ENCODE measurements at regions not wholly inside any gene's neighbourhood (a gene's known extent, or its start where the extent isn't known, plus 50 kb on each side); places are given as distances from the start of the nearest gene placed in this dataset.
"Not testable (repeated sequence)": the region's sequence is repeated elsewhere in the genome, so short reads cannot be mapped to it uniquely, and the experiment has no call there.

DNA sequence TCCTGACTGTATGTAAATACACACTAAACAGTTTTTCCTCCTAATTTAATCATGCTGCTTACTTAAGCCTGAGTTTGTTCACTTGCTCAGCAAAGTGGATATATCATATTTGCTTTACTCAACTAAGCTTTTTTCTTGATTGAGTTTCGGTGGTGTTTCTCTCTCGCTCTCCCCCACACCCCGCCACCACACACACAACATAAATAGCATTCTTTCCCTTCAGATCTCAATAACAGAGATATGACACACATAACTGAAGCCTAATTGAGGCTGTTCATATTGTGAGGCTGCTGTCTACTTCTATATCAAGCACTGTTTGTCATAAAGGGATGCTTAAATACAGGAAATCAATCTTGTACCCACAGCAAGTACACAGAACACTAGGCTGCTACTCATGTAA is 364.9 kb downstream of the FAT3 start:
- Histone ChIP-seq H3K4me1 (ENCODE audit: control insufficient read depth, insufficient read depth, low read length, unreplicated experiment) (no peaks in the 10 kb centered on the region), H3K27ac (ENCODE audit: low read depth, low read length) (no peak overlapping the region), H3K4me3 (ENCODE audit: low read depth, low read length) (no peak overlapping the region), H3K36me3 (ENCODE audit: insufficient read depth, low read length) (no peaks in the 10 kb centered on the region), H2AFZ (ENCODE audit: low read length, unreplicated experiment) (no peak overlapping the region), H3K79me2 (ENCODE audit: control insufficient read depth, insufficient read depth, low read length, unreplicated experiment) (no peaks in the 10 kb centered on the region), H3K27me3 (ENCODE audit: insufficient read depth, low read length) (no peaks in the 10 kb centered on the region)

DNA sequence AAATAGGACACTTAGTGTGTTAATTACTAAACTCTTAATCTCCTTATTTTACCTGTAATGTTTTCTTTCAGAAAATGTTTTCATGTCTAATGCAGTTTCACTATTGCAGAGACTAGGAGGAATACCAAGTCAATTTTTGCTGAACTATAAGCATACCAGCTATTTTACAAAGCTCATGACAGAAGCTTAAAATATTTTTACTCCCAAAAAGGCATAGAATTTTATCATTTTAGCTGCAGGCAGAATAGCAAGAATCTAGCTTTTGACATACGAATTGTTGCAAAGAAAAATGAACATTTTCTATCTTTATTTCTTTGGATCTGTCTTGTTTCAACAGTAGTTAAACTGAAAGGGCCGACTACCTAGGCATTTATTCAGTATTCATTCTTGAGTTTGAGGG is 366.9 kb downstream of the FAT3 start:
- H2AFZ ChIP-seq (ENCODE audit: low read length, unreplicated experiment) = no peak overlapping the region
- H3K27ac ChIP-seq (ENCODE audit: low read depth, low read length) = no peak overlapping the region
- H3K36me3 ChIP-seq (ENCODE audit: insufficient read depth, low read length) = no peaks in the 10 kb centered on the region
- H3K4me3 ChIP-seq (ENCODE audit: low read depth, low read length) = no peak overlapping the region
- no peaks in the 10 kb centered on the region for H3K27me3 ChIP-seq (ENCODE audit: insufficient read depth, low read length)
- no peaks in the 10 kb centered on the region for H3K79me2 ChIP-seq (ENCODE audit: control insufficient read depth, insufficient read depth, low read length, unreplicated experiment)
- H3K4me1 ChIP-seq (ENCODE audit: control insufficient read depth, insufficient read depth, low read length, unreplicated experiment) = no peaks in the 10 kb centered on the region

DNA sequence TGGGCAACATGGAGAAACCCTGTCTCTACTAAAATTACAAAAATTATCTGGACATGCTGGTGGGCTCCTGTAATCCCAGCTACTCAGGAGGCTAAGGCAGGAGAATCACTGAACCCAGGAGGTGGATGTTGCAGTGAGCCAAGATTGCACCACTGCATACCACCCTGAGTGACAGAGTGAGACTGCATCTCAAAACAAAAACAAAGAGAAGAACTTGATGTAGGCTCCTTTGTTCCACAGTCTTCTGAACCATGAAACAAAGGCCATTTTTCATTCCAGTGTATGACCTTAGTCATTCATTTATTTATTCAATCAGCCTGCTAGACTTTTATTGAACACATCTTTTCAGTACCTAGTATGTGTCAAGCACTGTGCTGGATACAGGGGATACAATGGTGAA is 369.6 kb downstream of the FAT3 start:
- no peaks in the 10 kb centered on the region for H3K27me3 ChIP-seq (ENCODE audit: insufficient read depth, low read length)
- H3K79me2 ChIP-seq (ENCODE audit: control insufficient read depth, insufficient read depth, low read length, unreplicated experiment) = no peaks in the 10 kb centered on the region
- H3K27ac ChIP-seq (ENCODE audit: low read depth, low read length) = no peak overlapping the region
- H3K36me3 ChIP-seq (ENCODE audit: insufficient read depth, low read length) = no peaks in the 10 kb centered on the region
- no peaks in the 10 kb centered on the region for H3K4me1 ChIP-seq (ENCODE audit: control insufficient read depth, insufficient read depth, low read length, unreplicated experiment)
- no peak overlapping the region for H3K4me3 ChIP-seq (ENCODE audit: low read depth, low read length)
- H2AFZ ChIP-seq (ENCODE audit: low read length, unreplicated experiment) = no peak overlapping the region

DNA sequence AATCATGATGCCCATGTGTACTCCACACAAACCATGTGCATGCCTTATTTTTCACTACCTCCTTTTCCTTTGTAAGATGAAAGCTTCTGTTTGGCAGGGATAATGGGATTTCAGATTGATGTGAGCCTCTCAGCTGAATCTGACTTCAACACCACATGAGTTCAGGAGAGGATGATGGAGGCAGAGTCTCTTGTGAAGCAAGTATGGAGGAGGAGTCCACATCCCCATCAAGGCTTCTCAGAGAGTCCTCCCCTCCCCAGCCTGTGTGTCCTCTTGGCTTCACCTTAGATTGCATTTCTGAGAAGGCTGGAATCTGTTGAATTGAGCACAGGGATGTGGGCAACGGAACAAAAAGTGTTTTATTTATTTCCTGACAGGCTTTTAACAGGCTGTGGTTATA is 370.4 kb downstream of the FAT3 start:
- no peaks in the 10 kb centered on the region for H3K27me3 ChIP-seq (ENCODE audit: insufficient read depth, low read length)
- H3K36me3 ChIP-seq (ENCODE audit: insufficient read depth, low read length) = no peaks in the 10 kb centered on the region
- no peaks in the 10 kb centered on the region for H3K4me1 ChIP-seq (ENCODE audit: control insufficient read depth, insufficient read depth, low read length, unreplicated experiment)

DNA sequence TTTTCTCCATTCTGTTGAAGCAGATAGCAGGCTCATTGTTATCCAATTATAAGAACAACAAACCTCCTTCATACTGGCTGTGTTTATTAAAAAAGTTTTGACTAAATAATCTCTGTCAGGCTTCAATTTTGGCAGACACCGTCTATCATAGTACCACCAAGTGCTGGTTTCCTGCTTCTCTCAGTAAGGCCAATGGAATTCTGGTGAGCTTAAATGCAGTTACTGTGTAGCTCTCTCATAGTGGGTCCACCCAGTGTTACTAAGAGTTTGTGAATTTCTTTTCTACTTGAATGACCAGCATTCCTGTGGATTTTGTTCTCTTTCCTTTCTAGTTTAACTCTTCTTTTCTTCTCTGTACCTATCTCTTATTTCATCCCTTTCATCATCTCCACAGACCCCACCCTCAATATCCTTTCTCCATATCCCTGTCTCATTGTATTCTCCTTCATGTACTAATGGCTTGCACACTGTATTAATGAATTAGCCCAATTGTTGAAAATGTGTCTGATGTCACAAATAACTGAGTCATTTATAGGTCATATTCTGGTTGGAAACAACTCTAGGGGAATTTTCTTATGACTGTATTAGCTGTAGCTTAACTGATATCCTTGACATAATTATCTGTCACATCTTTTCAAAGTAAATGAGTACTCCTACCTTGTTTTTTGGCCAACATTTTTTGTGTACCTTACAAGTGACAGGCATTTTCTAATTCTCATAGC is 372.1 kb downstream of the FAT3 start:
- H3K4me3 ChIP-seq (ENCODE audit: low read depth, low read length) = no peak overlapping the region
- no peaks in the 10 kb centered on the region for H3K79me2 ChIP-seq (ENCODE audit: control insufficient read depth, insufficient read depth, low read length, unreplicated experiment)
- H3K27me3 ChIP-seq (ENCODE audit: insufficient read depth, low read length) = no peaks in the 10 kb centered on the region
- no peak overlapping the region for H3K27ac ChIP-seq (ENCODE audit: low read depth, low read length)
- no peaks in the 10 kb centered on the region for H3K36me3 ChIP-seq (ENCODE audit: insufficient read depth, low read length)
- H2AFZ ChIP-seq (ENCODE audit: low read length, unreplicated experiment) = no peak overlapping the region
- H3K4me1 ChIP-seq (ENCODE audit: control insufficient read depth, insufficient read depth, low read length, unreplicated experiment) = no peaks in the 10 kb centered on the region

More for the DNA sequence above, 370.4 kb downstream of the FAT3 start:
- no peak overlapping the region for H3K4me3 ChIP-seq (ENCODE audit: low read depth, low read length)
- no peak overlapping the region for H2AFZ ChIP-seq (ENCODE audit: low read length, unreplicated experiment)
- no peak overlapping the region for H3K27ac ChIP-seq (ENCODE audit: low read depth, low read length)
- no peaks in the 10 kb centered on the region for H3K79me2 ChIP-seq (ENCODE audit: control insufficient read depth, insufficient read depth, low read length, unreplicated experiment)

DNA sequence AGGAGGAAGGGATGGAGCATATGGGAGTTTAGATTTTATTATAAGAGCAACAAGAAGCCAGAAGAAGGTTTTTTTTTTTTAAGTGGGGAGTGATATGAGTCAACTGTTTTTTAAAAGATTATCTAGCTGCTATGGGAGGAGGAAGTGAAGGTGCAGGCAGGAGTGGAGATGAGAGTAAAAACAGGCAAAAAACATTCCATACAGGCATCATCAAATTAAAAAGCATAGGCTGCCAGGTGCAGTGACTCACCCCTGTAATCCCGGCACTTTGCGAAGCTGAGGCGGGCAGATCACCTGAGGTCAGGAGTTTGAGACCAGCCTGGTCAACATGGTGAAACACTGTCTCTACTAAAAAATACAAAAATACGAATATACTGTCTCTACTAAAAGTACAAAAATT is 368.4 kb upstream of the MTNR1B start:
- no peaks in the 10 kb centered on the region for H3K4me1 ChIP-seq (ENCODE audit: control insufficient read depth, insufficient read depth, low read length, unreplicated experiment)
- H3K27ac ChIP-seq (ENCODE audit: low read depth, low read length) = no peak overlapping the region
- no peak overlapping the region for H3K4me3 ChIP-seq (ENCODE audit: low read depth, low read length)
- no peaks in the 10 kb centered on the region for H3K79me2 ChIP-seq (ENCODE audit: control insufficient read depth, insufficient read depth, low read length, unreplicated experiment)
- no peaks in the 10 kb centered on the region for H3K27me3 ChIP-seq (ENCODE audit: insufficient read depth, low read length)
- no peaks in the 10 kb centered on the region for H3K36me3 ChIP-seq (ENCODE audit: insufficient read depth, low read length)
- H2AFZ ChIP-seq (ENCODE audit: low read length, unreplicated experiment) = no peak overlapping the region

DNA sequence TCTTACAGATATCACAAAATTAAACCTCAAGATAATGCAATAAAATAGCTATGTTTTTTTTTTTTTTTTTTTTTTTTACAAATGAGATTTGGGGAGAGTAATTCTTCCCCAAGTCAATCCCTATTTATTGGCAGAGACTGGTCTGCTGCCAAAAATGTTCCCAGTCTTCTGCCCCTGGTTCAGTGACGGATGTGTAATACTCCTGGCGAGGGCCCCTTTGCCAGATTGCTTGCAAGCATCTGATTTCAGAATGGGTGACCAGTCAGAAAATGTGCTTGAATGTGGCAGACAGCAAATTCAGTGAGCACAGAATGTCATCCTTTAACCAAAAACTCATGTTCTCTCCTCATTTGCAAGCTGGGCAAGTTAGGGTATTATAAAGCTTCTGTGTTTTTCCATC is 363.8 kb upstream of the MTNR1B start:
- Histone ChIP-seq H3K27ac (ENCODE audit: low read depth, low read length) (no peak overlapping the region), H2AFZ (ENCODE audit: low read length, unreplicated experiment) (no peak overlapping the region), H3K79me2 (ENCODE audit: control insufficient read depth, insufficient read depth, low read length, unreplicated experiment) (no peaks in the 10 kb centered on the region), H3K4me3 (ENCODE audit: low read depth, low read length) (no peak overlapping the region), H3K27me3 (ENCODE audit: insufficient read depth, low read length) (no peaks in the 10 kb centered on the region), H3K4me1 (ENCODE audit: control insufficient read depth, insufficient read depth, low read length, unreplicated experiment) (no peaks in the 10 kb centered on the region), H3K36me3 (ENCODE audit: insufficient read depth, low read length) (no peaks in the 10 kb centered on the region)

DNA sequence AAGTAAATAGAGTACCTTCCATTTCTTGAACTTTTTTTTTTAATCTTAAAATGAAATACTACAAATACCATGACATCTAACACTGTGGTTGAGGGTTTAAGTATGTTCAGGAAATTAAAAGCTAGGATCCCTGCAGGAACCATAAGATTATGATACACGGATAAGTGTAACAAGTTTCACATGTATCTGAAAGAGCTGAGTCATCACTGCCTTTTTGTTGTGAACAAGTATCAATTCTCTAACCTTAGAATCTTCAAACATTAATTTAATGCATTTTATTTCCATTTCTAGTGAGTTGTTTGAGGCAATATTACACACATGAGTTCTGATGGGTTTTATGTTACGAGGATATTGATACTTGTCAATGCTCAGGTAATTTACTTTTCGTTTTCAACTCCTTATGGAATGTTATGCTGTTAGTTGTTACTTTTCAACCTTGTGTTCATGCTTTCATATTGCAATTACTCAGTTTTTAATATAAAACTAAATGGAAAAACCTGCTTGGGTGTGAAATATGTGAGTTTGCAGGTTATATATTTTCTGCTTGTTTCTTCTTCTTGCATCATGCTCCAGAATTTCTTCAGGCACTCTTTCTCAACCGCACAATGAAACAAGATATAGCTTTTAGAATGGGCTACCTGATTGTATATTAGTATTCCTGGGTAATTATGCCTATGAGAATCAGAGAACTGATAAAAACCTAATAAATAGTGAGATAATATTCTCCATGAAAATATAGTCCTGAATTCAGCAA is 361.3 kb upstream of the MTNR1B start:
- H3K27ac ChIP-seq (ENCODE audit: low read depth, low read length) = no peak overlapping the region
- no peaks in the 10 kb centered on the region for H3K79me2 ChIP-seq (ENCODE audit: control insufficient read depth, insufficient read depth, low read length, unreplicated experiment)
- no peaks in the 10 kb centered on the region for H3K36me3 ChIP-seq (ENCODE audit: insufficient read depth, low read length)
- H3K4me1 ChIP-seq (ENCODE audit: control insufficient read depth, insufficient read depth, low read length, unreplicated experiment) = no peaks in the 10 kb centered on the region
- no peak overlapping the region for H2AFZ ChIP-seq (ENCODE audit: low read length, unreplicated experiment)
- H3K4me3 ChIP-seq (ENCODE audit: low read depth, low read length) = no peak overlapping the region
- no peaks in the 10 kb centered on the region for H3K27me3 ChIP-seq (ENCODE audit: insufficient read depth, low read length)

DNA sequence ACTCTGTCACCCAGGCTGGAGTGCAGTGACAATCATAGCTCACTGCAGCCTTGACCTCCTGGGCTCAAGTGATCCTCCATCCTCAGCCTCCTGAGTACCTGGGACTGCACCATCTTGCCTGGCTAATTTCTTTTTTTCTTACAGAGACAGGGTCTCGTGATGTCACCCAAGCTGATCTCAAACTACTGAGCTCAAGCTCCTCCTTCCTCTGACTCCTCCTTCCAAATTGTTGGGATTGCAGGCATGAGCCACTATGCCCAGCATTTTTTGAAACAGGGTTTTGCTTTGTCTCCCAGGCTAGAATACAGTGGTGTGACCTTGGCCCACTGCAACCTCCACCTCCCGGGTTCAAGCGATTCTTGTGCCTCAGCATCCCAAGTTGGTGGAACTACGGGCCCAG is 358.3 kb upstream of the MTNR1B start:
- no peak overlapping the region for H2AFZ ChIP-seq (ENCODE audit: low read length, unreplicated experiment)
- no peaks in the 10 kb centered on the region for H3K27me3 ChIP-seq (ENCODE audit: insufficient read depth, low read length)
- no peaks in the 10 kb centered on the region for H3K79me2 ChIP-seq (ENCODE audit: control insufficient read depth, insufficient read depth, low read length, unreplicated experiment)
- no peak overlapping the region for H3K27ac ChIP-seq (ENCODE audit: low read depth, low read length)
- no peak overlapping the region for H3K4me3 ChIP-seq (ENCODE audit: low read depth, low read length)
- no peaks in the 10 kb centered on the region for H3K36me3 ChIP-seq (ENCODE audit: insufficient read depth, low read length)
- no peaks in the 10 kb centered on the region for H3K4me1 ChIP-seq (ENCODE audit: control insufficient read depth, insufficient read depth, low read length, unreplicated experiment)

DNA sequence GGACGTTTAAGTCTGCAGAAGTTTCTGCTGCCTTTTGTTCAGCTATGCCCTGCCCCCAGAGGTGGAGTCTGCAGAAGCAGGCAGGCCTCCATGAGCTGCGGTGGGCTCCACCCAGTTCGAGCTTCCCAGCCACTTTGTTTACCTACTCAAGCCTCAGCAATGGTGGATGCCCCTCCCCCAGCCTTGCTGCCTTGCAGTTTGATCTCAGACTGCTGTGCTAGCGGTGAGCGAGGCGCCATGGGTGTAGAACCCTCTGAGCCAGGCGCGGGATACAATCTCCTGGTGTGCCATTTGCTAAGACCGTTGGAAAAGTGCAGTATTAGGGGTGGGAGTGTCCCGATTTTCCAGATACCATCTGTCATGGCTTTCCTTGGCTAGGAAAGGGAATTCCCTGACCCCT is 351.4 kb upstream of the MTNR1B start:
- not testable (repeated sequence) for H3K27me3 ChIP-seq (ENCODE audit: insufficient read depth, low read length); H3K36me3 ChIP-seq (ENCODE audit: insufficient read depth, low read length); H3K4me1 ChIP-seq (ENCODE audit: control insufficient read depth, insufficient read depth, low read length, unreplicated experiment); H2AFZ ChIP-seq (ENCODE audit: low read length, unreplicated experiment); H3K27ac ChIP-seq (ENCODE audit: low read depth, low read length); H3K79me2 ChIP-seq (ENCODE audit: control insufficient read depth, insufficient read depth, low read length, unreplicated experiment); H3K4me3 ChIP-seq (ENCODE audit: low read depth, low read length)

DNA sequence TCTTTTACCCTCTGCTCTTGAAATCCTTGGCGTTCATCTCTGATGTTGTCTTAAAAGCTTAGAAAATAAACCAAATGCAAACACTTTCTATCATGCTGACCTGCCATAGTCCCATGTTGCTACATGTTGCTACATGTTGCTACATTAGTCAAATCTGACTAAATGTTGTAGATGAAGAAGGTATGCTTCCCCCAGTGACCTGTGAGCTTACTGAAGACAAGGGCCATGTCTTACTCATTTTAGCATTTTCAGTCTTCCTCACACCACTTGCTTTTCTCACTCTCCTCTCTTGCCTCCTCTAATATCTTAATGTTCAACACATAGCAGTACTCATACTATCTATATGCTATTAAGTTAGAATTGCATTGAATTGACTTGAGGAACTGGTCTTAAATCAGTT is 346.4 kb upstream of the MTNR1B start:
- H3K27me3 ChIP-seq (ENCODE audit: insufficient read depth, low read length) = no peaks in the 10 kb centered on the region
- no peak overlapping the region for H3K4me3 ChIP-seq (ENCODE audit: low read depth, low read length)
- H2AFZ ChIP-seq (ENCODE audit: low read length, unreplicated experiment) = no peak overlapping the region
- no peaks in the 10 kb centered on the region for H3K4me1 ChIP-seq (ENCODE audit: control insufficient read depth, insufficient read depth, low read length, unreplicated experiment)
- H3K27ac ChIP-seq (ENCODE audit: low read depth, low read length) = no peak overlapping the region
- H3K36me3 ChIP-seq (ENCODE audit: insufficient read depth, low read length) = no peaks in the 10 kb centered on the region
- H3K79me2 ChIP-seq (ENCODE audit: control insufficient read depth, insufficient read depth, low read length, unreplicated experiment) = no peaks in the 10 kb centered on the region

Data from ACC112 (cell line).